ENCODE measurements at regions not wholly inside any gene's neighbourhood (a gene's known extent, or its start where the extent isn't known, plus 50 kb on each side); places are given as distances from the start of the nearest gene placed in this dataset.

DNA sequence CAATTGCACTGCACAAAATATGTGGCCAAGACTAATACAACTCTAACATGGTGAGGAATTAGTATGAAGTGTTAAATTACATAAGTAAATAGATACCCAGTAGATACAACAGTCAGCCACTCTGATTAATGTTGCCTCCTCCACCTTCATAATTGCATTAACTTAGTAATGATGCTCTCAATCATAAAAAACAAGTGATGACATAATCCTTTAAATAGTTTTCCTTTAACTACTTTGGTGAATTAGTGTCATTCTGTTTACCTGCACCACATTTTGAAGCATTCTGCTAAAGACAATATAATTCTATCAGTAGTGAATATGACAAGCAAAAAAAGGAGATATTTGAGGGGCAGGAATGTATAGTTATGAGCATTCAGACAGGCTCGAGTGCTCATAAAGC lies 265.9 kb upstream of the SLC24A2 start:
- TF ChIP-seq EP300 (IDR thresholded peaks at IDR 0.05) (no peak), ZFP36 (IDR thresholded peaks at IDR 0.05; ENCODE audit: borderline replicate concordance, partially characterized antibody) (no peak), MYC (IDR thresholded peaks at IDR 0.05; ENCODE audit: borderline replicate concordance, low read length) (no peak), CTCF (IDR thresholded peaks at IDR 0.05) (no peak)
